ENCODE measurements at regions not wholly inside any gene's neighbourhood (a gene's known extent, or its start where the extent isn't known, plus 50 kb on each side); places are given as distances from the start of the nearest gene placed in this dataset.

- TF ChIP-seq CTCF (IDR thresholded peaks at IDR 0.05; ENCODE audit: unreplicated experiment): no peak
- no peak overlapping the region for H3K4me3 Mint-ChIP-seq (ENCODE audit: low read depth, unreplicated experiment)
- no peak for DNase-seq
- BruUV-seq (replicated peaks): no TSS peak
- H3K36me3 Mint-ChIP-seq (ENCODE audit: insufficient read depth, unreplicated experiment): no peaks in the 10 kb centered on the region
- CTCF ChIA-PET: interaction anchor here (0.7 kb wide), 1 partner anchor 709 kb away, joined by 3 read pairs; no protein-coding TSS in a partner anchor
- H3K27ac Mint-ChIP-seq (ENCODE audit: unreplicated experiment): no peak overlapping the region
- H3K27me3 Mint-ChIP-seq (ENCODE audit: unreplicated experiment): no peaks in the 10 kb centered on the region
- peaks cover 6% of the 10 kb centered on the region for H3K4me1 Mint-ChIP-seq (ENCODE audit: low read depth, unreplicated experiment)
- H3K9me3 Mint-ChIP-seq (ENCODE audit: low read depth, unreplicated experiment): no peaks in the 10 kb centered on the region
- intact Hi-C loops (cut with micrococcal nuclease; ENCODE audit: unreplicated experiment): no loop called here
Measured at GRCh38 chr4:115675719-115676118, 562.3 kb upstream of the NDST4 start.

DNA sequence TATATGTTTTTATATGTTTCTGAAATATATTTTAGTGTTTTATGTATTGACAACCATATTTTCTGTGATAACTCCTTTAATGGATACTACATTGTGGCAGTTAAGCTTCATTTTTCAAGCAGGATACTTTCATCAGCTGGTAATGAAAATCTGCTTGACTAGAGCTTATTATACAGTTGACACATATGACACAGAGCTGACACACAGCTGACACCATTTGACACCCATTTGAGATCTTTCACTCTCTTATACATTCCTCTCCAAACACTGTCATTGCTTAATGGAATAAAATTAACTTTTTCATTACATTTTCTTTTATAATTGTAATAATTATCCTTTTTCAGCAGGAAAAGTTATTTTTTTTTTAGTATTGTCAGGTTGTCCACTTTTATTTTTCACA lies 561.1 kb upstream of the NDST4 start:
- TF ChIP-seq CTCF (IDR thresholded peaks at IDR 0.05; ENCODE audit: unreplicated experiment): no peak
- intact Hi-C loops (cut with micrococcal nuclease; ENCODE audit: unreplicated experiment): no loop called here
- no peak overlapping the region for H3K4me3 Mint-ChIP-seq (ENCODE audit: low read depth, unreplicated experiment)
- BruUV-seq (replicated peaks): no TSS peak
- DNase-seq: no peak
- H3K4me1 Mint-ChIP-seq (ENCODE audit: low read depth, unreplicated experiment): peaks cover 6% of the 10 kb centered on the region
- no peaks in the 10 kb centered on the region for H3K36me3 Mint-ChIP-seq (ENCODE audit: insufficient read depth, unreplicated experiment)
- CTCF ChIA-PET: no interaction called here
- H3K9me3 Mint-ChIP-seq (ENCODE audit: low read depth, unreplicated experiment): no peaks in the 10 kb centered on the region
- no peak overlapping the region for H3K27ac Mint-ChIP-seq (ENCODE audit: unreplicated experiment)
- H3K27me3 Mint-ChIP-seq (ENCODE audit: unreplicated experiment): no peaks in the 10 kb centered on the region

GRCh38 chr4:115671581-115671980 lies 558.2 kb upstream of the NDST4 start:
- Mint-ChIP-seq H3K4me1 (ENCODE audit: low read depth, unreplicated experiment) (peaks cover 6% of the 10 kb centered on the region), H3K27me3 (ENCODE audit: unreplicated experiment) (no peaks in the 10 kb centered on the region), H3K27ac (ENCODE audit: unreplicated experiment) (no peak overlapping the region), H3K9me3 (ENCODE audit: low read depth, unreplicated experiment) (no peaks in the 10 kb centered on the region), H3K36me3 (ENCODE audit: insufficient read depth, unreplicated experiment) (no peaks in the 10 kb centered on the region), H3K4me3 (ENCODE audit: low read depth, unreplicated experiment) (no peak overlapping the region)
- CTCF ChIA-PET: no interaction called here
- intact Hi-C loops (cut with micrococcal nuclease; ENCODE audit: unreplicated experiment): no loop called here
- TF ChIP-seq CTCF (IDR thresholded peaks at IDR 0.05; ENCODE audit: unreplicated experiment): no peak
- no TSS peak for BruUV-seq (replicated peaks)
- no peak for DNase-seq

DNA sequence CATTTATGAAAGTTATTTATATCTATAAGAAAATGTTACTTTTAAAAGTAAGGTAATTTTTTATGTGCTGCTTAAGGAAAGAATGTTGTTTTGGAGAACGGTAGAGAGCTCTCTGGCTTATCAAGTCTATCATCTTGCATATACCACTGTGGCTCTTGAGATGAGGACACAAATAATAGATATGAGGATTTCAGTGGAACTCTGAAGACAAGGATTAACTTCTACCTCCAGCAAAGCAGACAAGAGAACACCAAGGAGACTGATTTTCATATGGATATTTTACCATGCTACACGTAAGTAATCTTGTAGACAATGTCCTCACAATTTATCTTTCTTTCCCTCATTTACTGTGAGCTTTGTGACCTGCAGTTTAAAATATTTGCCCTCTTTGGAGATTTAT lies 557.5 kb upstream of the NDST4 start:
- no TSS peak for BruUV-seq (replicated peaks)
- Mint-ChIP-seq H3K36me3 (ENCODE audit: insufficient read depth, unreplicated experiment) (no peaks in the 10 kb centered on the region), H3K27ac (ENCODE audit: unreplicated experiment) (no peak overlapping the region), H3K9me3 (ENCODE audit: low read depth, unreplicated experiment) (no peaks in the 10 kb centered on the region), H3K27me3 (ENCODE audit: unreplicated experiment) (no peaks in the 10 kb centered on the region), H3K4me1 (ENCODE audit: low read depth, unreplicated experiment) (peaks cover 5% of the 10 kb centered on the region), H3K4me3 (ENCODE audit: low read depth, unreplicated experiment) (no peak overlapping the region)
- CTCF ChIA-PET: no interaction called here
- DNase-seq: no peak
- intact Hi-C loops (cut with micrococcal nuclease; ENCODE audit: unreplicated experiment): no loop called here
- no peak for TF ChIP-seq CTCF (IDR thresholded peaks at IDR 0.05; ENCODE audit: unreplicated experiment)

- H3K9me3 Mint-ChIP-seq (ENCODE audit: low read depth, unreplicated experiment): no peaks in the 10 kb centered on the region
- TF ChIP-seq CTCF (IDR thresholded peaks at IDR 0.05; ENCODE audit: unreplicated experiment): no peak
- CTCF ChIA-PET: no interaction called here
- H3K36me3 Mint-ChIP-seq (ENCODE audit: insufficient read depth, unreplicated experiment): no peaks in the 10 kb centered on the region
- intact Hi-C loops (cut with micrococcal nuclease; ENCODE audit: unreplicated experiment): no loop called here
- no peaks in the 10 kb centered on the region for H3K4me1 Mint-ChIP-seq (ENCODE audit: low read depth, unreplicated experiment)
- DNase-seq: no peak
- no peaks in the 10 kb centered on the region for H3K27me3 Mint-ChIP-seq (ENCODE audit: unreplicated experiment)
- no peak overlapping the region for H3K27ac Mint-ChIP-seq (ENCODE audit: unreplicated experiment)
- H3K4me3 Mint-ChIP-seq (ENCODE audit: low read depth, unreplicated experiment): no peak overlapping the region
- BruUV-seq (replicated peaks): no TSS peak
Measured at GRCh38 chr4:115668396-115668795, 555.0 kb upstream of the NDST4 start.
